ENCODE measurements at regions not wholly inside any gene's neighbourhood (a gene's known extent, or its start where the extent isn't known, plus 50 kb on each side); places are given as distances from the start of the nearest gene placed in this dataset.

DNA sequence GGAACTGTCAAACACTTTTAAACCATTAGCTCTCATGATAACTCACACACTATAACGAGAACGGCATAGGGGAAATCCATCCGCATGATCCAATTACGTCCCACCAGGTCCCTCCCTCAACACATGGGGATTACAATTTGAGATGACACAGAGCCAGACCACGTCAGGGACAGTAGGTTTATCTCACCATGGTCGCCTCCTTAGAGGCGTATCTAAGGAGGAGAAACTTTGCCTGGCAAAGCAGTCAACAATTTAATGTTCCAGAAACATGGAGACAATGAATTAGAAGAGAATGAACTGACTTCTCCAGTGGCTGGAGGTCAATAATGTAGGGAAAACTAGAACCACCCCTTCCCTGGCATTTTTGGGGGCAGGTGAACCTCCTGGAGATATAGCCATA, 488.4 kb upstream of the AUTS2 start:
- dilution Hi-C loops (cut with HindIII; ENCODE audit: low sequenced_read_pairs, unreplicated experiment) (no loop called here), in situ Hi-C loops (cut with MboI; ENCODE audit: low sequenced_read_pairs) (no loop called here), intact Hi-C loops (cut with micrococcal nuclease) (no loop called here)
- no peaks in the 10 kb centered on the region for H4K20me1 ChIP-seq (ENCODE audit: insufficient read depth, low read length)
- no peak overlapping the region for H2BK5ac ChIP-seq (ENCODE audit: low read depth, low read length, poor library complexity, severe bottlenecking)
- TF ChIP-seq CTCF (conservative IDR thresholded peaks at IDR 0.05; ENCODE audit: low read depth, low read length) (no peak), MAZ (IDR thresholded peaks at IDR 0.05; ENCODE audit: borderline replicate concordance, low read depth, low read length) (no peak), NFE2L2 (IDR thresholded peaks at IDR 0.05; ENCODE audit: low read depth, low read length) (no peak), BHLHE40 (IDR thresholded peaks at IDR 0.05; ENCODE audit: low read depth, low read length) (no peak), FOS (IDR thresholded peaks at IDR 0.05; ENCODE audit: low read depth, low read length) (no peak)
- TF ChIP-seq, protein P1, sequence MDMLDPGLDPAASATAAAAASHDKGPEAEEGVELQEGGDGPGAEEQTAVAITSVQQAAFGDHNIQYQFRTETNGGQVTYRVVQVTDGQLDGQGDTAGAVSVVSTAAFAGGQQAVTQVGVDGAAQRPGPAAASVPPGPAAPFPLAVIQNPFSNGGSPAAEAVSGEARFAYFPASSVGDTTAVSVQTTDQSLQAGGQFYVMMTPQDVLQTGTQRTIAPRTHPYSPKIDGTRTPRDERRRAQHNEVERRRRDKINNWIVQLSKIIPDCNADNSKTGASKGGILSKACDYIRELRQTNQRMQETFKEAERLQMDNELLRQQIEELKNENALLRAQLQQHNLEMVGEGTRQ (IDR thresholded peaks at IDR 0.05; ENCODE audit: low read depth, low read length) = no peak
- no peak overlapping the region for H3K23ac ChIP-seq (ENCODE audit: low read depth, low read length)
- H3K9ac ChIP-seq (ENCODE audit: low read depth, low read length) = no peak overlapping the region
- no peak overlapping the region for H3K4ac ChIP-seq (ENCODE audit: low read depth, low read length)
- 40% methylated on average over 2 of the region's 7 CpGs; no CpG with 5 or more reads in 1 of the 2 experiments for WGBS, 2 experiments (ENCODE audit: extremely low coverage in 2 of 2, insufficient read length in 1 of 2)
- H3K27me3 ChIP-seq (ENCODE audit: control insufficient read depth, insufficient read depth, low read length) = no peaks in the 10 kb centered on the region
- H3K9me3 ChIP-seq (ENCODE audit: control insufficient read depth, insufficient read depth, low read length) = peaks cover 21% of the 10 kb centered on the region
- ChIA-PET POLR2A (ENCODE audit: unreplicated experiment) (no interaction called here), CTCF (no interaction called here)
- no peak overlapping the region for H3K18ac ChIP-seq (ENCODE audit: low read depth, low read length)
- H4K91ac ChIP-seq (ENCODE audit: insufficient read depth, low read depth, low read length) = no peak overlapping the region
- no peaks in the 10 kb centered on the region for H3K4me1 ChIP-seq (ENCODE audit: control insufficient read depth, insufficient read depth, low read length)
- H3K79me1 ChIP-seq (ENCODE audit: low read depth in 1 of 2, low read length in 2 of 2) = no peaks in the 10 kb centered on the region
- no peak overlapping the region for H3K4me2 ChIP-seq (ENCODE audit: low read depth, low read length)
- ATAC-seq (ENCODE audit: low read depth) = no peak
- no peak overlapping the region for H2AFZ ChIP-seq (replicated peaks; ENCODE audit: low read length, poor library complexity)
- H2BK15ac ChIP-seq (ENCODE audit: low read depth, low read length) = no peak overlapping the region
- H4K8ac ChIP-seq (ENCODE audit: low read depth in 2 of 2, low read length in 2 of 2) = no peak overlapping the region
- H2AK5ac ChIP-seq (ENCODE audit: low read depth, low read length) = no peak overlapping the region
- DNase-seq = no peak
- no peak overlapping the region for H3K27ac ChIP-seq (ENCODE audit: insufficient read depth, low read length)
- H4K5ac ChIP-seq (ENCODE audit: low read depth, low read length) = no peak overlapping the region
- no TSS peak for BruUV-seq (replicated peaks)
- H2BK120ac ChIP-seq (ENCODE audit: low read depth, low read length) = no peak overlapping the region
- no peak overlapping the region for H2BK20ac ChIP-seq (ENCODE audit: low read depth, low read length)
- H2AK9ac ChIP-seq (replicated peaks; ENCODE audit: low read depth, low read length, poor library complexity) = no peak overlapping the region
- H3K4me3 ChIP-seq (ENCODE audit: insufficient read depth, low read depth, low read length) = no peak overlapping the region
- H3K56ac ChIP-seq (ENCODE audit: extremely low read depth, insufficient read depth, low read length) = no peak overlapping the region
- no peak overlapping the region for H3K14ac ChIP-seq (replicated peaks; ENCODE audit: low read depth, low read length)
- no peaks in the 10 kb centered on the region for H3K9me1 ChIP-seq (ENCODE audit: insufficient read depth, low read length)
- no peaks in the 10 kb centered on the region for H3K36me3 ChIP-seq (ENCODE audit: control insufficient read depth, insufficient read depth, low read length)

Measured in IMR-90 (cell line).